Smooth muscle cell (in vitro differentiated cells): ENCODE measurements at regions not wholly inside any gene's neighbourhood (a gene's known extent, or its start where the extent isn't known, plus 50 kb on each side); places are given as distances from the start of the nearest gene placed in this dataset.

Source experiments
- DNase-seq: peaks from one replicate; lab custom pipeline; 2025; ENCODE audit not compliant: unreplicated experiment; lab: John Stamatoyannopoulos, UW
- H2AFZ ChIP-seq: fragments of 200-600 bp; sonication (generic); 2 replicates; pipeline ENCODE4 v1.6.0; 2016; ENCODE audit warnings: antibody characterized with exemption, low read depth, mild to moderate bottlenecking
- H3F3A ChIP-seq: fragments of 200-600 bp; sonication (generic); 2 replicates; pipeline ENCODE4 v1.6.0; 2017; ENCODE audit warnings: antibody characterized with exemption, low read depth
- H3K27ac ChIP-seq: fragments of 200-600 bp; sonication (generic); 2 replicates; pipeline ENCODE4 v1.5.1; 2016; ENCODE audit warnings: low read depth, mild to moderate bottlenecking
- H3K27me3 ChIP-seq: fragments of 200-600 bp; sonication (generic); 2 replicates; pipeline ENCODE4 v1.6.1; 2016; ENCODE audit warnings: low read depth, mild to moderate bottlenecking
- H3K36me3 ChIP-seq: fragments of 200-600 bp; sonication (generic); 2 replicates; pipeline ENCODE4 v1.5.1; 2016; ENCODE audit warnings: low read depth
- H3K4me1 ChIP-seq: fragments of 200-600 bp; sonication (generic); 2 replicates; pipeline ENCODE4 v1.5.1; 2016; ENCODE audit warnings: low read depth
- H3K4me2 ChIP-seq: fragments of 200-600 bp; sonication (generic); 2 replicates; pipeline ENCODE4 v1.6.0; 2016; ENCODE audit warnings: mild to moderate bottlenecking
- H3K4me3 ChIP-seq: fragments of 200-600 bp; sonication (generic); 2 replicates; pipeline ENCODE4 v1.5.1; 2016; ENCODE audit warnings: mild to moderate bottlenecking
- H3K79me2 ChIP-seq: fragments of 200-600 bp; sonication (generic); 2 replicates; pipeline ENCODE4 v1.6.0; 2016; ENCODE audit warnings: low read depth, mild to moderate bottlenecking
- H3K9ac ChIP-seq: fragments of 200-600 bp; sonication (generic); 2 replicates; pipeline ENCODE4 v1.6.0; 2016; ENCODE audit warnings: low read depth
- H3K9me3 ChIP-seq: fragments of 200-600 bp; sonication (generic); replicated peaks from 2 replicates; pipeline ENCODE4 v1.5.1; 2016; ENCODE audit warnings: low read depth
- H4K20me1 ChIP-seq: fragments of 200-600 bp; sonication (generic); 2 replicates; pipeline ENCODE4 v1.6.0; 2016; ENCODE audit warnings: low read depth
- WGBS: methylation state at CpG from one replicate; pipeline ENCODE4 v1.1.7; 2016; ENCODE audit warnings: low lambda C conversion rate; 5-methylcytosine and 5-hydroxymethylcytosine counted together
- TF ChIP-seq, protein P1 (sequence below): fragments of 200-600 bp; sonication (generic); IDR thresholded peaks from 2 replicates; pipeline ENCODE4 v1.5.1; 2017; ENCODE audit warnings: borderline replicate concordance, mild to moderate bottlenecking, antibody characterized with exemption; ENCODE audit not compliant: insufficient read depth, poor library complexity, severe bottlenecking

DNA sequence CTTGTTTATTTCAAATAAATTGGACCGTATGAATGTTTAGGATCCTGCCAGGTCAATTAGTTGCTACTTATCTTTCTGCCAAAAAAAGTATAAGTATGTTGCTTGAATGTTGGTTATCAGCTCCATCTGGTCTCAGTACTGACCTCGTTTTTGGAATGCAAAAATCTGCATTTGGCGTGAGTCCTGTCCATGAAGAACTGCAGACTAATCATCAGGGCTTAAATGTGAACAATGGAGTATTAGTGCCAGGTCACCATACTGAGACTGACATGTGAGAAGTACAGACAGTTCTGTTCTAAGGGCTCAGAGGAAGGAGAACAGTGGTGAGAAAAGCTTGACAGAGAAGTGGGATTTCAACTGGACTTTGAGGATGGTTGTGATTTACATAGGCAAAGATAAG lies 393.1 kb upstream of the SLC14A2 start:
- Histone ChIP-seq H3K4me1 (no peaks in the 10 kb centered on the region), H3K79me2 (no peaks in the 10 kb centered on the region), H3K4me2 (no peak overlapping the region), H3K27me3 (no peaks in the 10 kb centered on the region), H4K20me1 (no peaks in the 10 kb centered on the region), H3K4me3 (no peak overlapping the region), H3K9ac (no peak overlapping the region), H3K36me3 (no peaks in the 10 kb centered on the region), H3K27ac (no peak overlapping the region), H3F3A (no peaks in the 10 kb centered on the region), H3K9me3 (no peaks in the 10 kb centered on the region), H2AFZ (no peak overlapping the region)
- TF ChIP-seq, protein P1, sequence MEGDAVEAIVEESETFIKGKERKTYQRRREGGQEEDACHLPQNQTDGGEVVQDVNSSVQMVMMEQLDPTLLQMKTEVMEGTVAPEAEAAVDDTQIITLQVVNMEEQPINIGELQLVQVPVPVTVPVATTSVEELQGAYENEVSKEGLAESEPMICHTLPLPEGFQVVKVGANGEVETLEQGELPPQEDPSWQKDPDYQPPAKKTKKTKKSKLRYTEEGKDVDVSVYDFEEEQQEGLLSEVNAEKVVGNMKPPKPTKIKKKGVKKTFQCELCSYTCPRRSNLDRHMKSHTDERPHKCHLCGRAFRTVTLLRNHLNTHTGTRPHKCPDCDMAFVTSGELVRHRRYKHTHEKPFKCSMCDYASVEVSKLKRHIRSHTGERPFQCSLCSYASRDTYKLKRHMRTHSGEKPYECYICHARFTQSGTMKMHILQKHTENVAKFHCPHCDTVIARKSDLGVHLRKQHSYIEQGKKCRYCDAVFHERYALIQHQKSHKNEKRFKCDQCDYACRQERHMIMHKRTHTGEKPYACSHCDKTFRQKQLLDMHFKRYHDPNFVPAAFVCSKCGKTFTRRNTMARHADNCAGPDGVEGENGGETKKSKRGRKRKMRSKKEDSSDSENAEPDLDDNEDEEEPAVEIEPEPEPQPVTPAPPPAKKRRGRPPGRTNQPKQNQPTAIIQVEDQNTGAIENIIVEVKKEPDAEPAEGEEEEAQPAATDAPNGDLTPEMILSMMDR: no peak
- DNase-seq: no peak
- 56% methylated on average over 3 of the region's 3 CpGs for WGBS

DNA sequence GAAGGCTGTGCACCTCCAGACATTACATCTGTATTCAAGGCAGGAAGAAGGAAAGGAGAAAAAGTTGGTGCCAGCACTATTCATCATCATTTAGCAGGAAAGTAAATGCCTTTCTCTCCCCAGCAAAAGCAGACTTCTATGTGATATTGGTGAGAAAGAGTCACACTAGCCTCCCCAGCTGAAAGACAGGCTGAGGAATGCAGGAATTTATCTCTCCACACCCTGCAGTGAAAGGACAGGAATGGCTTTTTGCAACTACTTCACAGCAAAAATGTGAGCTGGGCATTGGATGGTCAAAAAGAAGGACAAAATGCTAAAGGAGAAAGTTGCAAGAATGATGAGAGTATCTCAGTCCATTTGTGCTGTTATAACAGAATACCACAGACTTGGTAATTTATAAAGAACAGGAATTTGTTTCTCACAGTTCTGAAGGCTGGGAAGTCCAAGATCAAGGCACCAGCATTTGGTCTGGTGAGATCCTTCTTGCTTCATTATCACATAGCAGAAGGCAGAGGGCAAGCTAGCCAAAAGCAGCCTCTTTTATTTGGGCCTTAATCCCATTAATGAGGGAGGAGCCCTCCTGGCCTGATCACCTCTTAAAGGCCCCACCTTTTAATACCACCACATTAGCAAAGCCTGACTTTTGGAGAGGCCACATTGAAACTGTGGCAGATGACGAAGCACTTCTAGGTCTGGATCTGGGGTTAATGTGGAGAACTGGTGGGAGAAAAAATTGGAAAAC lies 388.1 kb upstream of the SLC14A2 start:
- no peaks in the 10 kb centered on the region for H3F3A ChIP-seq
- no peak overlapping the region for H3K9ac ChIP-seq
- H2AFZ ChIP-seq: no peak overlapping the region
- H3K9me3 ChIP-seq: no peaks in the 10 kb centered on the region
- WGBS: 100% methylated on average over 1 of the region's 1 CpG
- TF ChIP-seq, protein P1: no peak
- no peak overlapping the region for H3K4me2 ChIP-seq
- no peaks in the 10 kb centered on the region for H4K20me1 ChIP-seq
- no peaks in the 10 kb centered on the region for H3K27me3 ChIP-seq
- H3K36me3 ChIP-seq: no peaks in the 10 kb centered on the region
- no peak overlapping the region for H3K27ac ChIP-seq
- H3K4me1 ChIP-seq: no peaks in the 10 kb centered on the region
- no peak for DNase-seq
- H3K4me3 ChIP-seq: no peak overlapping the region
- no peaks in the 10 kb centered on the region for H3K79me2 ChIP-seq

DNA sequence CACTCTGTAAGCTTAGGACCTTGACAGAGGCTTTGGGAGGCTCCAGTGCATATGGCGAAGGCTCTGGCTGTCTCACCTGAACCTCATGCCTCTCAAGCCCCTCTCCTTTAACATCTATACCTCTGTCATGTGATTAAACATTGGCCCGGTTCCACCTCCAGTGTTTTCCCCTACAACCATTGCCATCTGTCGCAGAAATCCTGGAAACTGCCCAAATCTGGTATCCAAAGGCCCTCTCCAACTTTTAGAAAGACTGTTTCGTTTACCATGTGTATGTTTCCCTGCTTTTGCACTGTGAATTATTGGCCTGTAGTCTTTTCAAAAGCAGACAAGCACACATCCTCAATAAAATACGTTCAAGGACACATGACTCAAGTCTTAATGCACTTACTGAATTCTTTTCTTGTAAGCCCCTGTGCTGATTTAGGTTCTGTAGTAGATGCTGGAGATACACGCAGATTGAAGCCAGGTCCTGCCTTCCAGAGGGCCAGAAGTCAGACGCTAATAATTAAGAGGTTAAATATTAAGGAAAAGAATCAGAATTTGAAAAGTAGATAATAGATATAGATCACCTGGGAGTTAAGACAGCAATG lies 386.4 kb upstream of the SLC14A2 start:
- Histone ChIP-seq H3K4me3 (no peak overlapping the region), H2AFZ (no peak overlapping the region), H3K79me2 (no peaks in the 10 kb centered on the region), H3K9me3 (no peaks in the 10 kb centered on the region), H3K4me2 (no peak overlapping the region), H3K9ac (no peak overlapping the region), H3K27ac (no peak overlapping the region), H3K4me1 (no peaks in the 10 kb centered on the region), H3F3A (no peaks in the 10 kb centered on the region), H3K36me3 (no peaks in the 10 kb centered on the region), H4K20me1 (no peaks in the 10 kb centered on the region), H3K27me3 (no peaks in the 10 kb centered on the region)
- TF ChIP-seq, protein P1: no peak
- no peak for DNase-seq
- WGBS: 67% methylated on average over 7 of the region's 7 CpGs

DNA sequence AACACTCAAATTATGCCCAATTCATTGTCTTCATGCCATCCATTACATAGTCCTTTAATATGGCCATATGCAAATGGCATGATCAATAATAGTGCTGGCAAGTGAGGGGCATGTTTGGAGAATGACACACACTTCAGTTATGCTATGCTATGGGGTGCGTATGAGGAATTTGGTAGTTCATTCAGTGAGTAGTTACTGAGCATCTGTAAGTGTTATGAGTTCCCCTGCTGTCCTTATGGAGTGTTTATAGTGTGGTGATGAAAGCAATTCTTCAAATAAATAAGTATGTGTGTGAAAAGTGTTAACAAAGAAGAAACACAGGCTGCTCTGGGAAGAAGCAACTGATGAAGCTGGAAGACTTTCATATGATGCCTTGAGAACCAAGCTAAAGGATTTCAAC lies 383.7 kb upstream of the SLC14A2 start:
- H3K4me2 ChIP-seq: no peak overlapping the region
- no peaks in the 10 kb centered on the region for H3K79me2 ChIP-seq
- H3K4me3 ChIP-seq: no peak overlapping the region
- no peak for DNase-seq
- H3K9ac ChIP-seq: no peak overlapping the region
- H3K27ac ChIP-seq: no peak overlapping the region
- no peak overlapping the region for H2AFZ ChIP-seq
- no peaks in the 10 kb centered on the region for H3K36me3 ChIP-seq
- WGBS: 79% methylated on average over 1 of the region's 1 CpG
- TF ChIP-seq, protein P1: no peak
- no peaks in the 10 kb centered on the region for H4K20me1 ChIP-seq
- no peaks in the 10 kb centered on the region for H3K27me3 ChIP-seq
- H3K9me3 ChIP-seq: no peaks in the 10 kb centered on the region
- H3F3A ChIP-seq: no peaks in the 10 kb centered on the region
- no peaks in the 10 kb centered on the region for H3K4me1 ChIP-seq
